ENCODE measurements at regions not wholly inside any gene's neighbourhood (a gene's known extent, or its start where the extent isn't known, plus 50 kb on each side); places are given as distances from the start of the nearest gene placed in this dataset.

DNA sequence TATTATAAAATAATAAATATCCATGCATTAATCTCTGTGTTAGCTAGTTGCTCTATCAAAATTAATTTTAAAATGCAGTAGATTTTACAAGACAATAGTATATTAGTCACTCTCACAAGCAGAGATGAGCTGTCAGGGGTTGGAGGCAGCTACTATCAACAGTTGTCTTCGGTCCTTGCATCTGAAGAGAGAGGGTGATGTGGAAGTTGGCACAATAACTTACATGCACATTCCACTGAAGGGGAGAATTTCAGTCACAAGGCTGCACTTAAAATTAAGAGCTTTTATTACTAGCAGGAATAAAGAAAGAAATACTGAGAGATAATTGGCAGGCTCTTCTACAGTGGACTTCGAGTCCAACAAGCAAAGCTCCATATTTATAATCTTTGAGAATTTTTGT lies 166.9 kb upstream of the DCN start:
- no peaks in the 10 kb centered on the region for H3K9me3 Mint-ChIP-seq
- ATAC-seq (ENCODE audit: low read depth in 2 of 2) (no peak), DNase-seq (no peak)
- Histone ChIP-seq H3K27me3 (ENCODE audit: control insufficient read depth, insufficient read depth, low read length) (peaks cover 10% of the 10 kb centered on the region), H3K27ac (ENCODE audit: insufficient read depth, low read length, poor library complexity, severe bottlenecking) (no peak overlapping the region), H3K4me3 (ENCODE audit: low read depth, low read length) (no peak overlapping the region), H3K36me3 (ENCODE audit: control insufficient read depth, insufficient read depth, low read length) (no peaks in the 10 kb centered on the region), H3K4me1 (ENCODE audit: control insufficient read depth, insufficient read depth, low read length, poor library complexity, severe bottlenecking) (no peaks in the 10 kb centered on the region), H3K9me3 (ENCODE audit: control insufficient read depth in 2 of 2, low read length in 2 of 2) (no peaks in the 10 kb centered on the region)
- H3K36me3 Mint-ChIP-seq: no peaks in the 10 kb centered on the region
- H3K4me3 Mint-ChIP-seq: no peak overlapping the region
- peaks cover 29% of the 10 kb centered on the region for H3K27me3 Mint-ChIP-seq
- H3K27ac Mint-ChIP-seq: no peak overlapping the region
- no peaks in the 10 kb centered on the region for H3K4me1 Mint-ChIP-seq

DNA sequence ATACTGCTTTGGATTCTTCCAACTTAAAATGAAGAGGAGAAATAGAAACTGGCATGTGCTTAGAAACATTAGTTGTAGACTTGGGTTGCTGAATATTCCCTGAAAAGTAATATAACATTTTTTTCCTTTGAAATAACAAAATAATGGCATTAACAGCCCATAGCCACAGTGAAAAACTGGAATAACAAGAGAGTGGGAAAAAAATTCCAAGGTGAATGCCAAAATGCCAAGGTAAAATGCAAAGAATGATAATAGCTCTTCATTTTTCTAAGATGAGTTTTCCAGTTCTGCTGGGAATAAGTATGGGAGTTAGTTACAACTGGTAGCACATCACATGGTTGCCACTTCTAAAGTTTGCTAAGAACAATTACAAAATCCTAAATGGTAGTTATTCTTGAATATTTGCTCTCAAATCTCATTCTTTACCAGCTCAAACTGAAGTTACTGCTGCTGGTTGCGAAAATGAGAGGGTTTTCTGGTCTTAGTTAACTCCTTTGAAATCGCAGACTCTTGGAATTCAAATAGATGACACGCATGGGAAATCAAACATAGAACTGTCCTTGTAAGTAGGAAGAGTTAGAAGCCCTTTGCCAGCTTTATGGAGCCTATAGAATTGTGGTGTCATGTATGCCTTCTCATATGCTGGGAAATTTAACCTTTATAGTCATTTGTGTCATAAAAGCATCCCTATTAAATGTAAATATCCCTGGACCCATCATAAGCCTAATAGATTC lies 165.0 kb upstream of the DCN start:
- Histone ChIP-seq H3K4me3 (ENCODE audit: low read depth, low read length) (no peak overlapping the region), H3K36me3 (ENCODE audit: control insufficient read depth, insufficient read depth, low read length) (no peaks in the 10 kb centered on the region), H3K4me1 (ENCODE audit: control insufficient read depth, insufficient read depth, low read length, poor library complexity, severe bottlenecking) (no peaks in the 10 kb centered on the region), H3K27me3 (ENCODE audit: control insufficient read depth, insufficient read depth, low read length) (peaks cover 8% of the 10 kb centered on the region), H3K27ac (ENCODE audit: insufficient read depth, low read length, poor library complexity, severe bottlenecking) (no peak overlapping the region), H3K9me3 (ENCODE audit: control insufficient read depth in 2 of 2, low read length in 2 of 2) (no peaks in the 10 kb centered on the region)
- ATAC-seq (ENCODE audit: low read depth in 2 of 2) (no peak), DNase-seq (no peak)
- H3K4me3 Mint-ChIP-seq: no peak overlapping the region
- H3K9me3 Mint-ChIP-seq: peaks cover 0 to 2% (median 0%) of the 10 kb centered on the region in 7 donors
- no peaks in the 10 kb centered on the region for H3K4me1 Mint-ChIP-seq
- no peaks in the 10 kb centered on the region for H3K36me3 Mint-ChIP-seq
- peaks cover 31% of the 10 kb centered on the region for H3K27me3 Mint-ChIP-seq
- no peak overlapping the region for H3K27ac Mint-ChIP-seq

DNA sequence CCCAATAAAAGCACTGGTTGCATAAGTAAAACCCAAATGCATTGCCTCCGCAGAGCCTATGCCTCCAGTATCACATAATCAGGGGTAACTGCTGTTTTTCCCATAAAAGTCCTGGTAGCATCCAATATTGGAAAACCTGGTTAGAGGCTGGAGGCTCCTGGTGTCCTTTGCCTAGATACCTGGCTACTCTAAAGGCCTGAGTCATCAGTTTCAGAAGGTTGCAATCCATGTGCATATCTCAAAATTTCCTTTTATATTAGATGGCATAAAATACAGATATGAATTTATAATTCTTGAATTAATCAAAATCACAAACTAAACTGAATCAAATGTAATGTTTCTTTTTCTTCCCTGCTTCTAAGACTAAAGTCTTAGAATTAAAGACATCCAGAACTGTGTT lies 164.2 kb upstream of the DCN start:
- peaks cover 31% of the 10 kb centered on the region for H3K27me3 Mint-ChIP-seq
- no peak overlapping the region for H3K4me3 ChIP-seq (ENCODE audit: low read depth, low read length)
- H3K27me3 ChIP-seq (ENCODE audit: control insufficient read depth, insufficient read depth, low read length): peaks cover 8% of the 10 kb centered on the region
- no peak overlapping the region for H3K27ac ChIP-seq (ENCODE audit: insufficient read depth, low read length, poor library complexity, severe bottlenecking)
- ATAC-seq (ENCODE audit: low read depth in 2 of 2) (no peak), DNase-seq (no peak)
- H3K4me1 ChIP-seq (ENCODE audit: control insufficient read depth, insufficient read depth, low read length, poor library complexity, severe bottlenecking): no peaks in the 10 kb centered on the region
- no peaks in the 10 kb centered on the region for H3K36me3 ChIP-seq (ENCODE audit: control insufficient read depth, insufficient read depth, low read length)
- H3K4me1 Mint-ChIP-seq: no peaks in the 10 kb centered on the region
- H3K9me3 Mint-ChIP-seq: peaks cover 0 to 2% (median 0%) of the 10 kb centered on the region in 7 donors
- H3K9me3 ChIP-seq (ENCODE audit: control insufficient read depth in 2 of 2, low read length in 2 of 2): no peaks in the 10 kb centered on the region
- H3K4me3 Mint-ChIP-seq: no peak overlapping the region
- no peaks in the 10 kb centered on the region for H3K36me3 Mint-ChIP-seq
- no peak overlapping the region for H3K27ac Mint-ChIP-seq

DNA sequence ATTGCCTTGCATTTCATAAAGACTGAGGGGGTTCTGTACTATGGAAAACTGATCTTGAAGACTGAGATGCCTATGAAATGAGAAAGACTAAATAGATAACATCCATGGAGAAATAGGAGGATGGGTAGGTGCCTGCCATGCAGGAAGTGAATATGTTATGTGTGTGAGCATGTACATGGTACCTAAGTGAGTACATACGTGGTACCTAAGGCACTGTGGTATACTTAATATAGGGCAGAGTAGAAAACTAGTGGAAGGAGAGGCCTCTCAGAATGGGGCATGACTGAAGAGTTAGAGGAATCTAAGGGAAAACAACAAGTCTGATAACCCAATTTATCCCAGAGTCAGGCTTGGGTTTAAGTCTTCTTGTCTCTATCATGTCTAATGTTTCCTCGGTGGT lies 161.8 kb upstream of the DCN start:
- peaks cover 7% of the 10 kb centered on the region for H3K27me3 ChIP-seq (ENCODE audit: control insufficient read depth, insufficient read depth, low read length)
- H3K36me3 ChIP-seq (ENCODE audit: control insufficient read depth, insufficient read depth, low read length): no peaks in the 10 kb centered on the region
- H3K4me3 Mint-ChIP-seq: no peak overlapping the region
- DNase-seq (no peak), ATAC-seq (ENCODE audit: low read depth in 2 of 2) (no peak)
- no peak overlapping the region for H3K27ac ChIP-seq (ENCODE audit: insufficient read depth, low read length, poor library complexity, severe bottlenecking)
- no peaks in the 10 kb centered on the region for H3K36me3 Mint-ChIP-seq
- peaks cover 0 to 2% (median 0%) of the 10 kb centered on the region in 7 donors for H3K9me3 Mint-ChIP-seq
- no peaks in the 10 kb centered on the region for H3K4me1 Mint-ChIP-seq
- H3K27me3 Mint-ChIP-seq: peaks cover 18% of the 10 kb centered on the region
- no peak overlapping the region for H3K27ac Mint-ChIP-seq
- no peaks in the 10 kb centered on the region for H3K9me3 ChIP-seq (ENCODE audit: control insufficient read depth in 2 of 2, low read length in 2 of 2)
- no peak overlapping the region for H3K4me3 ChIP-seq (ENCODE audit: low read depth, low read length)
- no peaks in the 10 kb centered on the region for H3K4me1 ChIP-seq (ENCODE audit: control insufficient read depth, insufficient read depth, low read length, poor library complexity, severe bottlenecking)

DNA sequence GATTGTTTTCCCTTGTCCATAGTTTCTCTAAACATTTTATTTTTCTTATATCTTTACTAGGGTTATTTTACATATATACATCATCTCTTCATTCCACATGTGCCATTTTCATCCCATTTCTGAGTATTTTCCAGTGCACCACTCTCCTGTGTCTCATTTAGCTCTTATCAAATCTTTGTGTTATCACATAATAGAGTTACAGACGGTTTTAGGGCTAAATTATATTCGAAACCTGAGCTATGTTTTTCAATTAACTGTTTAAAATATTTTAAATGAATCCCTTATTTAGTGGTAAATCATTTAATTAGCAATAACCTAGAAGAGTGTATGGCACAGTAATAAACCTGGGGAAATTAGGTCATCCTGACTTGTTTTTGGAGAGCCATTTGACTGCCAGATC lies 160.4 kb upstream of the DCN start:
- DNase-seq (no peak), ATAC-seq (ENCODE audit: low read depth in 2 of 2) (no peak)
- Histone ChIP-seq H3K36me3 (ENCODE audit: control insufficient read depth, insufficient read depth, low read length) (no peaks in the 10 kb centered on the region), H3K9me3 (ENCODE audit: control insufficient read depth in 2 of 2, low read length in 2 of 2) (no peaks in the 10 kb centered on the region), H3K27me3 (ENCODE audit: control insufficient read depth, insufficient read depth, low read length) (peaks cover 3% of the 10 kb centered on the region), H3K27ac (ENCODE audit: insufficient read depth, low read length, poor library complexity, severe bottlenecking) (no peak overlapping the region), H3K4me3 (ENCODE audit: low read depth, low read length) (no peak overlapping the region), H3K4me1 (ENCODE audit: control insufficient read depth, insufficient read depth, low read length, poor library complexity, severe bottlenecking) (no peaks in the 10 kb centered on the region)
- Mint-ChIP-seq H3K36me3 (no peaks in the 10 kb centered on the region), H3K4me3 (no peak overlapping the region), H3K4me1 (no peaks in the 10 kb centered on the region), H3K27me3 (peaks cover 16% of the 10 kb centered on the region), H3K9me3 (peaks cover 0 to 2% (median 0%) of the 10 kb centered on the region in 7 donors), H3K27ac (no peak overlapping the region)

DNA sequence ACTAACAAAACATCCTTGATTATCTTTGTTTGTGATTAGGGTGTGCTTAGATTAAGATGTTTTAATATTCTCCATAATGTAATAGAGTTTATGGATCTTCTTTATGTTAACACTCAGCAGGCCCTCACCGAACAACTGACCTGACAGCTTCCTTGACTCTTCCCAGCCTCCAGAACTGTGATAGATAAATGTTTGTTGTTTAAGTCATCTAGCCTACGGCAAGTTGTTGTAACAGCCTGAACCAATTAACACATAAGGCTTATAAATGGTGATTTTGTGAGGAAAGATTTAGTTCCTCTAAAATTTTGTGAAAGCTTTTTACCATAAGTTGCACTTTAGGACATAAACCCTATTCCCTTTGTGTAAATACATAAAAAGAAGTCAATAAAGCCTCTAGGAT lies 156.5 kb upstream of the DCN start:
- Histone ChIP-seq H3K4me3 (ENCODE audit: low read depth, low read length) (no peak overlapping the region), H3K4me1 (ENCODE audit: control insufficient read depth, insufficient read depth, low read length, poor library complexity, severe bottlenecking) (no peaks in the 10 kb centered on the region), H3K9me3 (ENCODE audit: control insufficient read depth in 2 of 2, low read length in 2 of 2) (no peaks in the 10 kb centered on the region), H3K36me3 (ENCODE audit: control insufficient read depth, insufficient read depth, low read length) (no peaks in the 10 kb centered on the region), H3K27ac (ENCODE audit: insufficient read depth, low read length, poor library complexity, severe bottlenecking) (no peak overlapping the region), H3K27me3 (ENCODE audit: control insufficient read depth, insufficient read depth, low read length) (no peaks in the 10 kb centered on the region)
- H3K27me3 Mint-ChIP-seq: peaks cover 22% of the 10 kb centered on the region
- H3K9me3 Mint-ChIP-seq: no peaks in the 10 kb centered on the region
- ATAC-seq (ENCODE audit: low read depth in 2 of 2) (no peak), DNase-seq (no peak)
- H3K4me3 Mint-ChIP-seq: no peak overlapping the region
- no peak overlapping the region for H3K27ac Mint-ChIP-seq
- H3K4me1 Mint-ChIP-seq: no peaks in the 10 kb centered on the region
- H3K36me3 Mint-ChIP-seq: no peaks in the 10 kb centered on the region

DNA sequence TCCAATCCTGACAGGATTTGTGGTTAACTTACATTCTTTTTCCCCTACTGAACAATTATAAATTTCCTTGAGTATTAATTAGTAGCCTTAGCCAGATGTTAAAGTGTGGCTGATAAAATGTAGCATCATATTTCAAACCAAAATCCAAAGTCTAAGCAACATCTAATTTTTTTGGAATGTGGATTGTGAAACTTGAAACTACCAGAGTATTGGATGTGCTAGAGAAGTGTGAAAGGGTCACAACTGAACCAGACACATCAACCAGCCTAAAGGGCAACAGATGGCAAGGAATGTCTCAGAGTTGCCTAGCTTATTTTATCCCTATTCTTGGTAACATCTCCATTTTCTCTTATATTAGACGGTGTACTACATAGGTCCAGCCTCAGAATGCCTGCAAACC lies 153.1 kb upstream of the DCN start:
- DNase-seq: no peak
- Histone ChIP-seq H3K4me1 (ENCODE audit: control insufficient read depth, insufficient read depth, low read length, poor library complexity, severe bottlenecking) (no peaks in the 10 kb centered on the region), H3K36me3 (ENCODE audit: control insufficient read depth, insufficient read depth, low read length) (no peaks in the 10 kb centered on the region), H3K27me3 (ENCODE audit: control insufficient read depth, insufficient read depth, low read length) (peaks cover 3% of the 10 kb centered on the region), H3K4me3 (ENCODE audit: low read depth, low read length) (no peak overlapping the region), H3K9me3 (ENCODE audit: control insufficient read depth in 2 of 2, low read length in 2 of 2) (no peaks in the 10 kb centered on the region), H3K27ac (ENCODE audit: insufficient read depth, low read length, poor library complexity, severe bottlenecking) (no peak overlapping the region)
- Mint-ChIP-seq H3K27ac (no peak overlapping the region), H3K4me3 (no peak overlapping the region), H3K4me1 (no peaks in the 10 kb centered on the region), H3K36me3 (no peaks in the 10 kb centered on the region), H3K27me3 (peaks cover 26% of the 10 kb centered on the region), H3K9me3 (peaks cover 0 to 2% (median 0%) of the 10 kb centered on the region in 7 donors)
- no peak for ATAC-seq (ENCODE audit: low read depth in 2 of 2)

DNA sequence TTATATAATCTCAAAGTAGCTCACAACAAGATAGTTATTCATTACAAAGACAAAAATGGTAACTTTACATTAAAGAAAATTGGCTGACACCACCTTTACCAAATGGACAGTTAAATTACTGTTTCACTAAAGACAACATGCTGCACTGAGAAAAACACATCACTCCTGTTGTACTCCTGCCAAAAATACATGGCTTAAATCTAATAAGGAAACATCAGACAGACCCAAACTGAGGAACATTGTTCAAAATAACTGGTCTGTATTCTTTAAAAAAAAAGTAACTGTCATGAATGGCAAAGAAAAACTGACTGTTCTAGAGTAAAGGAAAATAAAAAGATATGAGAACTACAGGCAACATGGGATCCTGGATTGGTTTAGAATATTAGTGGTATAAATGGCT lies 151.3 kb upstream of the DCN start:
- no peaks in the 10 kb centered on the region for H3K4me1 Mint-ChIP-seq
- H3K27ac ChIP-seq (ENCODE audit: insufficient read depth, low read length, poor library complexity, severe bottlenecking): no peak overlapping the region
- H3K27ac Mint-ChIP-seq: no peak overlapping the region
- no peaks in the 10 kb centered on the region for H3K9me3 ChIP-seq (ENCODE audit: control insufficient read depth in 2 of 2, low read length in 2 of 2)
- no peak overlapping the region for H3K4me3 ChIP-seq (ENCODE audit: low read depth, low read length)
- H3K9me3 Mint-ChIP-seq: peaks cover 0 to 2% (median 0%) of the 10 kb centered on the region in 7 donors
- peaks cover 33% of the 10 kb centered on the region for H3K27me3 Mint-ChIP-seq
- H3K36me3 Mint-ChIP-seq: no peaks in the 10 kb centered on the region
- no peak for DNase-seq
- no peaks in the 10 kb centered on the region for H3K36me3 ChIP-seq (ENCODE audit: control insufficient read depth, insufficient read depth, low read length)
- H3K4me3 Mint-ChIP-seq: no peak overlapping the region
- no peaks in the 10 kb centered on the region for H3K4me1 ChIP-seq (ENCODE audit: control insufficient read depth, insufficient read depth, low read length, poor library complexity, severe bottlenecking)
- peaks cover 3% of the 10 kb centered on the region for H3K27me3 ChIP-seq (ENCODE audit: control insufficient read depth, insufficient read depth, low read length)
- no peak for ATAC-seq (ENCODE audit: low read depth in 2 of 2)
